Upper lobe of left lung (tissue), 6 donors: ENCODE measurements at regions not wholly inside any gene's neighbourhood (a gene's known extent, or its start where the extent isn't known, plus 50 kb on each side); places are given as distances from the start of the nearest gene placed in this dataset.

Source experiments
- ATAC-seq, 2 donors: fragments of 200-7000 bp; cut with Tn5 transposase; one replicate each; pipeline ENCODE4 v1.9.1; 2022; ENCODE audit warnings: mild to moderate bottlenecking in 2 of 2, moderate library complexity in 2 of 2; ENCODE audit not compliant: low FRiP score in 2 of 2
- DNase-seq, 2 donors: peaks; one replicate each; pipeline ENCODE4 v3.0.0-alpha.2; 2019 to 2020
- H3K27ac ChIP-seq, 4 donors: fragments of 200-600 bp; sonication (generic); one replicate each; pipeline ENCODE4 v1.5.1; 2016 to 2019
- H3K27me3 ChIP-seq, 4 donors: fragments of 200-600 bp; sonication (generic); one replicate each; pipeline ENCODE4 v1.5.1; 2017 to 2019
- H3K36me3 ChIP-seq, 4 donors: fragments of 200-600 bp; sonication (generic); one replicate each; pipeline ENCODE4 v1.5.1; 2016 to 2019
- H3K4me1 ChIP-seq, 4 donors: fragments of 200-600 bp; sonication (generic); one replicate each; pipeline ENCODE4 v1.5.1; 2018 to 2019
- H3K4me3 ChIP-seq, 4 donors: fragments of 200-600 bp; sonication (generic); one replicate each; pipeline ENCODE4 v1.5.1; 2017 to 2019; ENCODE audit warnings: mild to moderate bottlenecking in 2 of 4, moderate library complexity in 1 of 4
- H3K9me3 ChIP-seq, 4 donors: fragments of 200-600 bp; sonication (generic); one replicate each; pipeline ENCODE4 v1.5.1; 2018 to 2019
- EP300 ChIP-seq, 4 donors: sonication (generic); formaldehyde crosslinking; IDR thresholded peaks; one replicate each; pipeline ENCODE4 v1.5.1; 2017; ENCODE audit warnings: antibody characterized with exemption in 4 of 4, control low read depth in 2 of 4
- POLR2A ChIP-seq, 4 donors: fragments of 450-650 bp; IDR thresholded peaks; one replicate each; pipeline ENCODE4 v1.5.1; 2016 to 2017; ENCODE audit warnings: antibody characterized with exemption in 4 of 4, mild to moderate bottlenecking in 2 of 4
- POLR2AphosphoS5 ChIP-seq, 2 donors: sonication (generic); formaldehyde crosslinking; IDR thresholded peaks; one replicate each; pipeline ENCODE4 v1.5.1; 2017; ENCODE audit warnings: antibody characterized with exemption in 2 of 2
- WGBS, 2 donors: methylation state at CpG; one replicate each; pipeline ENCODE4 v1.1.5; 2017 to 2018; 5-methylcytosine and 5-hydroxymethylcytosine counted together
- TF ChIP-seq, protein P1 (sequence below), 6 experiments: fragments of 450-650 bp in 4 of 6; fragments of 200-600 bp in 2 of 6; sonication (generic) in 2 of 6; IDR thresholded peaks; one replicate each; pipeline ENCODE4 v1.5.1; 2016 to 2019; ENCODE audit warnings: antibody characterized with exemption in 6 of 6
- donor health status: DM: no; HTN: no; CAD: no; lungs with moderate emphysema.
- donor health status: DM: no; HTN: yes; CAD: no; lungs with severe emphysema.

DNA sequence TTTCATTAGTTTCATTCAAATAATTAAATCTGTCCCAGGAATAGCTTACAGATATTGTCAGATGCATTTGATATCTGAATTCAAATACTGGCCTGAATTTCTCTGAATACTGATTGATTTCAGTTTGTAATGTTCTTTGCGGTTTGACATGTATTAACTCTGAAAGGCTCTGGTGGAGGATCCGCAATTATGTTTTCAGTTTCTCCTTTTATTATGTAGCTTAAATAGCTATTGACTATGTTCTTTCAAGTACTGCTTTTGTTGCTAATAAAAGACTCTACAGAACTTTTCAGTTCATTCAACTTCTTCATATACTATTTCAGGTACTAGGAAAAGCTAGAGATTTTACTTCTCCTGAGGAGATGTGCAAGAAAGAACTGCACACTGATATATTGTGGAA lies 2085.4 kb upstream of the RAG2 start:
- ATAC-seq (no peak), DNase-seq (no peak)
- Histone ChIP-seq H3K4me1 (no peaks in the 10 kb centered on the region), H3K9me3 (no peaks in the 10 kb centered on the region), H3K36me3 (no peaks in the 10 kb centered on the region), H3K4me3 (no peak overlapping the region), H3K27ac (no peak overlapping the region), H3K27me3 (no peaks in the 10 kb centered on the region)
- WGBS, 2 donors: 92 to 97% methylated on average over 2 of the region's 2 CpGs
- TF ChIP-seq, protein P1, sequence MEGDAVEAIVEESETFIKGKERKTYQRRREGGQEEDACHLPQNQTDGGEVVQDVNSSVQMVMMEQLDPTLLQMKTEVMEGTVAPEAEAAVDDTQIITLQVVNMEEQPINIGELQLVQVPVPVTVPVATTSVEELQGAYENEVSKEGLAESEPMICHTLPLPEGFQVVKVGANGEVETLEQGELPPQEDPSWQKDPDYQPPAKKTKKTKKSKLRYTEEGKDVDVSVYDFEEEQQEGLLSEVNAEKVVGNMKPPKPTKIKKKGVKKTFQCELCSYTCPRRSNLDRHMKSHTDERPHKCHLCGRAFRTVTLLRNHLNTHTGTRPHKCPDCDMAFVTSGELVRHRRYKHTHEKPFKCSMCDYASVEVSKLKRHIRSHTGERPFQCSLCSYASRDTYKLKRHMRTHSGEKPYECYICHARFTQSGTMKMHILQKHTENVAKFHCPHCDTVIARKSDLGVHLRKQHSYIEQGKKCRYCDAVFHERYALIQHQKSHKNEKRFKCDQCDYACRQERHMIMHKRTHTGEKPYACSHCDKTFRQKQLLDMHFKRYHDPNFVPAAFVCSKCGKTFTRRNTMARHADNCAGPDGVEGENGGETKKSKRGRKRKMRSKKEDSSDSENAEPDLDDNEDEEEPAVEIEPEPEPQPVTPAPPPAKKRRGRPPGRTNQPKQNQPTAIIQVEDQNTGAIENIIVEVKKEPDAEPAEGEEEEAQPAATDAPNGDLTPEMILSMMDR (IDR thresholded peaks at IDR 0.05): no peak
- no peak for TF ChIP-seq POLR2A (IDR thresholded peaks at IDR 0.05)
- no peak for TF ChIP-seq EP300 (IDR thresholded peaks at IDR 0.05)
- TF ChIP-seq POLR2AphosphoS5 (IDR thresholded peaks at IDR 0.05): no peak

DNA sequence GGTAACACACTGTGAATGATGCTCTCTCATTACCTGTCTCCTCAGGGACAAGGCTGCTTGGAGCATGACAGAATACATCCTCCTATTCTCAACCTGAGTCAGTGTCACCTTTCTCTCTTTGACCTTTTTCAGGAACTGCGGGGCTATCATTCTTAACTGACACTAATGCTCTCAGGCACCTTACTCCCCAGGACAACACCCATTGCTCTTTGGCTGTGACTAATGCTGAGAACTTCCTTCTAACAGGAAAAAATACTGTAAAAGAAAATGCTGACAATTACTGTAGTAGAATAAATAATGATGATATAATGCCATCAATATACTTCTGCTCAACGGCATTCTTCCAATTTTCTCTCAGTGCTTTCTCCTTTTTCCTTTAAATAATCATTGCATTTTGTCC lies 2082.7 kb upstream of the RAG2 start:
- WGBS, 2 donors: 83% methylated on average over 2 of the region's 2 CpGs
- TF ChIP-seq POLR2A (IDR thresholded peaks at IDR 0.05) (no peak), POLR2AphosphoS5 (IDR thresholded peaks at IDR 0.05) (no peak), EP300 (IDR thresholded peaks at IDR 0.05) (no peak)
- TF ChIP-seq, protein P1 (IDR thresholded peaks at IDR 0.05): no peak
- Histone ChIP-seq H3K27ac (no peak overlapping the region), H3K9me3 (no peaks in the 10 kb centered on the region), H3K4me1 (no peaks in the 10 kb centered on the region), H3K4me3 (no peak overlapping the region), H3K27me3 (no peaks in the 10 kb centered on the region), H3K36me3 (no peaks in the 10 kb centered on the region)
- no peak for DNase-seq
- ATAC-seq: no peak

DNA sequence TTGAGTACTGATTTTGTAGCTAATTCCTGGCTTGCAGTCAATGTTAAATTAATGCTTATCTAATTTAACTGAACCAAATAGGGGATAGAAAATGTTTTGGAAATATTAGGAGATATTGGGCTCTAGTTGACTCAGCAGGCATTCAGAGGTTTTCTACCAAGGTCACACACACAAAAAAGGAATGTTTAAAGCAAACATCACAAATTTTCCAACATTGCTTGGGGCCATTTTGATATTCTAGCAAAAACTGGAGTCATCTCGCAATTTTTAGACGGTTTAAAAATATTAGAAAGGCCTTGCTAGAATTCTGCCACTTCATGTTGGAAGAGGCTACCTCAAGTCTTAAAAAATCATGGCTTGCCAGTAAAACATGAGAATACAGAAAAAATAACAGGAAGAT lies 2082.1 kb upstream of the RAG2 start:
- H3K36me3 ChIP-seq: no peaks in the 10 kb centered on the region
- no peaks in the 10 kb centered on the region for H3K9me3 ChIP-seq
- 81 to 94% methylated on average over 2 of the region's 2 CpGs for WGBS, 2 donors
- TF ChIP-seq POLR2A (IDR thresholded peaks at IDR 0.05) (no peak), POLR2AphosphoS5 (IDR thresholded peaks at IDR 0.05) (no peak), EP300 (IDR thresholded peaks at IDR 0.05) (no peak)
- TF ChIP-seq, protein P1 (IDR thresholded peaks at IDR 0.05): no peak
- no peaks in the 10 kb centered on the region for H3K4me1 ChIP-seq
- DNase-seq (no peak), ATAC-seq (no peak)
- no peaks in the 10 kb centered on the region for H3K27me3 ChIP-seq
- H3K27ac ChIP-seq: no peak overlapping the region
- H3K4me3 ChIP-seq: no peak overlapping the region

GRCh38 chr11:38672445-38672844 lies 2074.4 kb upstream of the RAG2 start:
- no peak for TF ChIP-seq POLR2AphosphoS5 (IDR thresholded peaks at IDR 0.05)
- TF ChIP-seq, protein P1 (IDR thresholded peaks at IDR 0.05): no peak
- no peak for TF ChIP-seq EP300 (IDR thresholded peaks at IDR 0.05)
- TF ChIP-seq POLR2A (IDR thresholded peaks at IDR 0.05): no peak
- no peak for ATAC-seq
- no peak overlapping the region for H3K4me3 ChIP-seq
- H3K36me3 ChIP-seq: no peaks in the 10 kb centered on the region
- H3K4me1 ChIP-seq: no peaks in the 10 kb centered on the region
- no peak overlapping the region for H3K27ac ChIP-seq
- H3K9me3 ChIP-seq: no peaks in the 10 kb centered on the region
- no peak for DNase-seq
- H3K27me3 ChIP-seq: no peaks in the 10 kb centered on the region

GRCh38 chr11:38667359-38667758 lies 2069.3 kb upstream of the RAG2 start:
- TF ChIP-seq, protein P1 (IDR thresholded peaks at IDR 0.05): no peak
- TF ChIP-seq POLR2AphosphoS5 (IDR thresholded peaks at IDR 0.05) (no peak), EP300 (IDR thresholded peaks at IDR 0.05) (no peak), POLR2A (IDR thresholded peaks at IDR 0.05) (no peak)
- DNase-seq: peak in 1 of 2 donors; percentile 59
- ATAC-seq: no peak

More at GRCh38 chr11:38667359-38667758, 2069.3 kb upstream of the RAG2 start:
- H3K4me3 ChIP-seq: no peak overlapping the region
- H3K27ac ChIP-seq: no peak overlapping the region
- H3K36me3 ChIP-seq: no peaks in the 10 kb centered on the region
- H3K9me3 ChIP-seq: no peaks in the 10 kb centered on the region
- H3K4me1 ChIP-seq: no peaks in the 10 kb centered on the region
- WGBS, 2 donors: 86 to 94% methylated on average over 10 of the region's 10 CpGs
- H3K27me3 ChIP-seq: no peaks in the 10 kb centered on the region
